ENCODE measurements at regions not wholly inside any gene's neighbourhood (a gene's known extent, or its start where the extent isn't known, plus 50 kb on each side); places are given as distances from the start of the nearest gene placed in this dataset.

DNA sequence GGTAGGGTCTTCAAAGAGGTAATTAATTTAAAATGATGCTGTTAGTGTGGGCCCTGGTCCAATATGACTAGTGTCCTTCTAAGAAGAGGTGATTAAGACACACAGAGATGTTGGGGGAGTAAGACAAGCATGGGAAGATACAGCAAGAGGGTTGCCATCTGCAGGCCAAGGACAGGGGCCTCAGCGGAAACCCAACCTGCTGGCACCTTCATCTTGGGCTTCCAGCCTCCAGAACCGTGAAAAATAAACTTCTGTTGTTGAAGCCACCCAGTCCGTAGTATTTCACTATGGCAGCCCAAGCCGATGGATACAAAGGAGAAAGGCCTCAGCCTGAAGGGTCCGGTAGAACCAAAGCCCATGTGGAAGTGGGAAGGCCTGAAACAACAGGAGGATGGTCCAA is 161.7 kb upstream of the UBE2E1 start:
- no peak for DNase-seq

DNA sequence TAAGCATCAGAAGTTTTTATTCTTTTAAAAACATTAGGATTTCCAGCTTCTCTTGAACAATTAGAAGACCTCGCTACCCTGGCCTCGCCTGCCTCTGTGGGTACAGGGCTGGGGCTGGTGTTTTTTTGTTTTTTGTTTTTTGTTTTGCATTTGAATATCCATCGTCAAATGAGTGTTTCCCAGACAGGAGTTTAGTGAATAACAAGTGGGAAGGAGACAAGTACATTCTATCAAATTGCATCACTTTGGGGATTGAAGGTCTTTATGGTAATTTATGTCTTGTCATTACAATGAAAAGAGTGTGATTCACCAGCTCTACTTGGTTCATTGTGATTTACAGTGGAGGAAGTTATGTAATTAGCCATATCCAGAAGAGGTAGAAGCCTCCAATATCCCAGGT is 161.1 kb upstream of the UBE2E1 start:
- no peak for DNase-seq

DNA sequence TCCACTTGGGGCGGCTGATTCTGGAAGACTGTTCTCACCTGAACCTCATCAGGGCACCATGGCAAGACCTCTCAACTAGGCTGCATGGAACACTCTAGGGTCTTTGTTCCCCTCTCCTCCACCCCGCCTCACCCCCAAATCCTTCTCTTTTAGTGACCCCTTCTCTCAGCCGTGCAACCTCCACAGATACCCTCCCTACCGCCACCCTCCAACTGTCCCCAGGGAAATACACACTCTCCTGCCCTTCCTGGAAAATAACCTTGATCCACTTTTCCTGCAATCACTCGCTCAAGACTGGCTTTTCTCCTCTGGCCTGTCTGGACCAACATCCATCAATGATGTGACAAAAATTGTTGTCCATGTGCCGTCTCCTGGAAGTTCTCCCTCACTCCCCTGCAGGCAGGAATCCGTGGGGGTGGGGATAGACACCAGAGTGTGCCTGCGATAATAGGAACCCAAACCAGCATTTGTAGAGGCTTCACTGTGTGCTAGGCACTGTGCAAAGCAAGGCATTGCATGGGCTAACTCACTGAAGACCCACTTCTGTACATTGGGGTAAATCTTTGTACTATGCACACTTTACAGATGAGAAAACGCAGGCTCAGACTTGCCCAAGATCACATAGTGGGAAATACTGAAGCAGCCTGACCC is 160.1 kb upstream of the UBE2E1 start:
- DNase-seq: no peak

DNA sequence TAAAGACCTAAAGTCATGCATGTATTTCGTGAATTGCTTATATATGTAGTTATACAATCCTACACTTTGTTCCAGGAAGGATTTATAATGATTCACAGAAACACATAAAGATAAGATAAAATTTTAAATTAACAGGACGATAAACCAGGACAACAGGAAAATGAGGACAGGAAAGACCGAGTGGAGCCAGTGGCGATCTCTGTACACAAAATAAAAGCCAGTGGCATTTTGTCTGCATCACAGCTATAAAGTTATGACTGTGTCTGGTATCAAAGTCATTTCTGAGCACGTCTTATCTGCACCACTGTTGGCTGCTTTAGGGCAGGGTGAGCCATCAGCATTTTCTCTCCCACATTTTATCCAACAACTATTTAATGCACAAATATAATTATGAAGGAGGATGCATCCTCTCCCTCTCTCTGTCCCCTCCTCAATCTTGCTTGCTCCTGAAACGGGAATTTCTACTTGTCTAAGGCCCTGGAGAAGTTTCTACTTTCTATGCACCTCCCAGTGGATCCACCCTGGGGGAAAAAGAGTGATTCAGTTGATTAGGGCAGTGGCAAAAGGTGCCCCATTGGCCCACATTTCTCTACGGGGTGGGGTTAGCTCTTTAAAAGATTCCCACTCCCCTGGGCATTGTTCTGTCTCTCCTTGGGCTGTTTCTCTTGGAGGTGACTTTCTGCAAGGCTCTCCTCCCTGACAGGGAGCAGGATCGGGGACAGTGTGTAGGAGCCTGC is 159.4 kb upstream of the UBE2E1 start:
- no peak for DNase-seq

DNA sequence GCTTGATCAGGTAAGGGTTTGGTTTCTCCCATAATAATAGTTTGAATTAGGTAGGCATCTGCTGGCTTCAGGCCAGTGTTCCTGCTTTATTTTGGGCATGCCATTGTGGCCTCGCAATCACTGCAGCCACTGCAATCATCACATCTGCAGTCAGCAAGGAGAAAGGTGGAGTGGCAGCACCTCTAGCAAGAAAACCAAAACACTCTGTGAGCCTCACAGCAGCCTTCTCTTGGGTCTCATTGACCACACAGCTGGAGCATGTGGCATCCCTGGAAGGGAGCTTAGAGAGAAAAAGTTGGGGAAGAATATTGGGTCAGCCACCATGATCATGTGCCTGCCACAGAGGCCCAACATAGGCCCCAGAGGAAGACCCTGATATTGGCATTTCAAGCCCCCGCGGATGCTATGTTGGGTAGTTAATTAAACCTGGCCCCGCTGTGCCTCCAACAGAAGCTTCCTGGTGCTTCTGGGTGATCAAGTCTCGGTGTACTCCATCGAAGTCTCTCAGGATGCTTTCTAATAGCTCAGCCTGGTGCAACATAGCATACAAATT is 158.0 kb upstream of the UBE2E1 start:
- DNase-seq: no peak

DNA sequence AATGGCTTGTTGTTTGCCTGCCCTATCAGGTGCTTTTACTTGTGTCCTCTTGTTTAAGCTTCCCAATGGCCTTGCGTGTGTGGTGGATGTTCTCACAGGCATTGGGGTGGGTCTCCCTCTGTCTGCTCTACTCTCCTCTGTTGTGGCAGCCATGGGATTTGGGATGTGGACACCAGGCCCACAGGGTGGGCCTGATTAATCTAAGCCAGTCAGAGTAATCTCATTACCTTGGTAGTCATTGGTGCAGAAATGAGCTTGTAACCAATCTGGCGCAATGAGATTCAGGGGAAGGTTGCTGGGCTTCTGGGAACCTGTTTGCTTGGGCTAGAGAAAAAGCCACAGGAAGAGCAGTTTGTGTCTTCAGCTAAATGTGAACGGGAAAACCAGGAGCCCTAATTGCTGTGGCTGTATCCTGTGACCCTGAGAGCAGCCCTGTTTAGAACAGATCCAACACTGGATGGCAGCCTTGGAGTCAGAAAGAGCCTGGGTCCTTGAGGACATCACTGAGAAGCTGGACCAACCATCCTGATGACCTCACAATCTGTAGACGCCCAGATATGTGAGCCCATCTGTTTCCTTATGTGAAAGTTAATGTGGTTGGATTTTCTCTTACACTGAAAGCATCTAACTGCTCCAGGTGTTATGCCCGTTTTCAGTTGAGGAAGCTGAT is 157.3 kb upstream of the UBE2E1 start:
- no peak for DNase-seq

DNA sequence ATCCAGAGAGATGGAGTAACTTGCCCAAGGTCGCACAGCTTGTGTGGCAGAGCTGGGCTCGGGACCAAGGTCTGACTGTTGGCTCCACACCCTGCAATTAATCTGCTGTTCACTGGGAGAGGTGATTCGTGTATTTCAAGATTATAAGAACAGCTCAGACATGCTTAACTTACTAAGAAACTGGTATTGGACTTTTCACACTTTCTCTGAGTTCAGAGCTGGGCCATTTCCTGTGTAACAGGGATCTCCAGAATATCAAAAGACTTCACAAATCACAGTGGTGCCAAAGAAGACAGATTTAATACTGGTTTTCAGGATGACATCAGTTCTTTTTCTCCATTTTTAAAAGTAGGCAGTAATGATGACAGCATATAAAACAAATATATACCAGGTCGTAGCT is 156.8 kb upstream of the UBE2E1 start:
- DNase-seq: no peak

DNA sequence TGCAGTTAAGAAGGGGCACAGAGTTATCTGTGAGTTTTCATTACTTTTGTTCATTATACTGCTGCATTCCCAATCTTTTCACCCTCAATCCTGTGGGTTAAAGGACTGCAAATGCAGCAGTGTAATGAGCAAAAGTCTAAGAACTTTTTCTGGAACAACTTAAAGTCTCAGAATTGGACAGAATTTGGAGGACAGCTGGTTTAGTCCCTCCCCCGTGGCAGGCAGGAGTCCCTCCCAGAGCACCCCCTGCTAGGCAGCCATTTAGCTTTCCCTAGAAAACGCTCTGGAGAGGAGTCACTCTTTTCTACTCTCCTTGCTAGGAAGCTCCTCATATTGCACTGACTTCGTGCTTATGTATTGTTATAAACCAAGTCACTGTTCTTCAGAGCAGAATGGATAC is 156.3 kb upstream of the UBE2E1 start:
- DNase-seq: no peak

DNA sequence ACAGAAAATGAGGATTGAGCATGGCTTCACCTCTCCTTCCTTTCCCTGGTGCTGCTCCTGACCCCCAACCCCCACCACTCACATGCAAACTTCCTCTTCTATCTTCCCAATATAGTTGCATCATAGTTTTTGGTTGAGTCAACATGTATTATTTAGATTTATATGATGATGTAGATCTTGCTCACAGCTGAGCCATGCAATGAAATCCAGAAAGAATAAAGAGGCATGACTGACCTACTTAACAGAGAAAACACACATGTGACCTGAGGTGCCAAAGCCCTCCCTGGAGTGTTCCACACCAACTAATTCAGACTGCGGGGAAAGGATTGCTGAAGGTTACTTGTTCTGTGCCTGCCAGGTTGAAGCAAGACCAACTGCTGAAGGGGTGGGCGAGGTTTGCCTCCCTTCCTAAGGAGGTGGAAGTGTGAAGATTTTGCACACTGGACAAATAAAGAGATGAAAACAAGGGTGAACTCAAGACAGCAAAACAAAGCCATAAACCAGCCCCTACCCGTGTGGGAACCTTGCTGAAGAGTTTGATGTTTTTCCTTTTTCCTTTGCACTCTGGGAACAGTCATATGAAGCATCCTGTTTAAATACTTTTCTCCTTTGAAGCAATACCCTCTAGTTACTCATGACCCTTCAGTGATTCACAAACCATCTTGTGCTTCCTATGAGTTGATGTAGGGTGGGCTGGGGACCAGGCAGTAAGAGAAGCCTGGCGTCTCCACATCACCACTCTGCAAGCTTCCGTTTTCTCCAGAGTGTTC is 155.2 kb upstream of the UBE2E1 start:
- no peak for DNase-seq

DNA sequence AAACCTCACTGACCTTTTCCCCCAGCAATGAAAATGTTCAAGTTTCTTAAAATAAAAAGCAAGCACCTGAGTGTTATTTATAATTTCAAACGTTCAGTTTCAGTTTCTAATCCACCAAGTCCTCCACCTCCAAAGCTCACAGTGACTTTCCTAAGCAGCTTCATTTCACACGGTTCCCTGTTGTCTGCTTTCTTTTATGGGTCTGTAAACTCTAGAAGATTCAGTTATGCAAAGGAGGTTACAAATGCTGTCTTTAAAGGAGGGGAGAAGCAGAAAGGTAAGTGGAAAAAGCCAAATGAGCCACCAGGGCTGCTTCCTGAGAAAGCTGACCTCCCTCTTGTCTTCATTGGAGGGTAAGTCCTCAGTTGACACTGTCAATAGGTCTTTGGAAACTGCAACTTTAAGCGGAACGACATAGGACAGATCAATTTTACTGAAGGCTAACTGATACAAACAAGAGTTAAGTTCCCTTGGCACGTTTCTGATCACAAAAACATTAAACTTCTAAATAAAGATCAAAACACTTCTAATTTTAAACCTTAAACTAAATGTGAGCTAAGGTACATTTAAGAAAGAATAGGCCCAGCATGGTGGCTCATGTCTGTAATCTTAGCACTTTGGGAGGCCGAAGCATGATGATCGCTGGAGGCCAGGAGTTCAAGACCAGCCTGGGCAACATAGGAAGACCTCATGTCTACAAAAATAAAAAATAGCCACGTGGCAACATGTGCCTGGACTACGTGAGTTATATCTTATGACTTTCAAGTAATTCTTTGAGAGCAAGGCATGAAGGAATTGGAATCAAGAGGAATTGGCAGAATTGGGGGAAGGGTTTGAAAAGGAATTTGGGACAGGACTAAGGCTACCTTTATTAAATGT is 151.9 kb upstream of the UBE2E1 start:
- DNase-seq: no peak

DNA sequence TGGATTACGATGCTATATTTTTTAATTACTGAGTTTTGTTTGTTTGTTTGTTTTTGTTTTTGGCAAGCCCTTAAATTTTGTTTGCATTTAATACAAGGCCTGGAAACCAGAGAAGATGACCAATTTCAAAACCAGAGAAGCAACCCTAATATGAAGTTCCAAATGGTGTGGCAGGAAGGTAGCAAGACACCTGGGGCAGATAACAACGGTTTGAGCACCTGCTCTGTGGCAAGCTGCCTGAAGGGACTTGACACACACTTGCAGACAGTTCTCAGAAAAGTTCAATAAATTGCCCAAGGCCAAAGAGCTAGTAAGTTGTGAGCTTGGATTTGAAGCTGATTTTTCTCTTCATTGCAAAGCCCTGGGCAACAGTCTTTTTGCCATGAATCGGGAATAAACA is 151.2 kb upstream of the UBE2E1 start:
- DNase-seq: no peak

DNA sequence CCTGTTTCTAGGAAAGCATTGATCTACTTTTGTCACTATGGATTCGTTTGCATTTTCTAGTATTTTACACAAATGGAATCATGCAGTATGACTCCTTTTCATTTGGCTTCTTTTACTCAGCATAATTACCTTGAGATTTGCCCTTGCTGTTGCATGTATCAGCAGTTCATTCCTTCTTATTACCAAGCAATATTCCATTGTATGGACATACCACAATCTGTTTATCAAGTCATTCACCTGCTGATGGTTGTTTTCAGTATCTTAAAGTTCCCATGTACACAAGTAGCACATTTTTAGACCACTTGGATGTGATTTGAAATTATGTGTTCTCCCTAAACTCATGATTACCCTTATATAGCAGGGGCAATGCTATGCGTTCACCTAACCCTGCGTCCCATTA is 150.0 kb upstream of the UBE2E1 start:
- DNase-seq: no peak

DNA sequence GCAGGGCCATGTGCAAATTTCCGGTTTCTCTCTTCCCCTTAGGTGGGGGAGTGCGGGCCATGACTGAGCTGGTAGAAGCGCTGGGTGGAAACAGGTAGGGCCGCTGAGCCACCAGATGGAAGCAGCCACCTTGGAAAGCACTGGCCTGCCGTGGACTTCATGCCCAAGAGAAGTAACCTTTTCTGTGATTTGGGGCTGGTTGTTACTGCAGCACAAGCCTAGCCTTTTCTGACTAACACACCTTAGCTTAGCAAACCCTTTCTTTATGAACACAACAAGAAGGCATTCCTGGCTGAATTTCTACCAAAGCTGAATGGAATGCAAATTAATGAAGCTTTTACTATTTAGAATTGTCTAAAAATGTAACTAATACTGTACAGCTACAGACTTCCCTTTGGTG is 149.6 kb upstream of the UBE2E1 start:
- DNase-seq: no peak

DNA sequence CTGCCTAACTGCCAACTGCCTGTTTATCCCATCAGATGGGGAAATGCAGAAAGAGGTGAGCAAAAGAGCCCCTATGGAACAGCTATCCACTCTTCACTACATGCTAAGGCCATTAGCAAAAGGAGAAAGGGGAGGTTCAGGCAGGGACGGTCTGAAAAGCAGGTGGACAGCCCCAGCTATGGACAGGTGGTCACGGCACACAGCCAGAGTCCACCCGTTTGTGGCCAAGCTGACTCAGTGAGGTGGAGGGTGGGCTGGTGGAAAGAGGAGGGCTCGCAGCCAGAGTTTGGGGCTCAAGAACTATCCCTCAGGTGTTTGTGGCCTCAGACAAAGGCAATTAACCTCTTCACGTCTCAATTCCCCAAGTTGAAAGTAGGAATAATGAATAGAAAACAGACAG is 148.9 kb upstream of the UBE2E1 start:
- no peak for DNase-seq

DNA sequence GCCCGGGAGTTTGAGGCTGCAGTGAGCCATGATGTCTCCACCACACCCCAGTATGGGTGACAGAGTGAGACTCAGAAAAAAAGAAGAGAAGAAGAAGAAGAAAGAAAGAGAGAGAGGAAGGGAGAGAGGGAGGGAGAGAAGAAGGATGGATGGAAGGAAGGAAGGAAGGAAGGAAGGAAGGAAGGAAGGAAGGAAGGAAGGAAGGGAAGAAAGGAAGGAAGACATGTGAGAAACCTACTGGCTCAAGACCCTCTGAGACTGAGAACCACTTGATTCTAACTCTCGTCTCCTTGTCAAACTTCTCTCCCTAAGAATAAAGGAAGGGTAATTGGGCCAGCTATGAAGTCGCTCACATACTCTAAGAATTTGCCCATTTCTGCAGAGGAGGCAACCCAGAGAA is 148.1 kb upstream of the UBE2E1 start:
- no peak for DNase-seq

DNA sequence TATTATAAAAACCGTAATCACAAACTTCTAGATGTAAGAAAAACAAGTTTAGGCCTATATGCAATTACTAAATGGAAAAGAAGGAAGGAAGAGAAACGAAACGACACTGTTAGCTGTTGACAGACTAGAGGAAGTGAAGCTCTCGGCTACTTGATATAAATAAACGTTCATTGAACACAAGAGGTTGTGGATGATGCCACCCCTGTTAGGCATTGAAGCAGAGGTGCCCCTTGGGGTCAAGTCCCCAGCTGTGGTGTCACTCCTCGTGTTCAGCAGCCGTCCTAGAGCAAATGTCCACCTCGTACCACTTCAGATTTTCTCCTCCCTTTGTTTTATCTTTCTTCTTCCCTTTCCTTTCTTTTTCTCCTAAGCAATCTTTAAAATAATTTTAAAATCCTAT is 146.5 kb upstream of the UBE2E1 start:
- no peak for DNase-seq

DNA sequence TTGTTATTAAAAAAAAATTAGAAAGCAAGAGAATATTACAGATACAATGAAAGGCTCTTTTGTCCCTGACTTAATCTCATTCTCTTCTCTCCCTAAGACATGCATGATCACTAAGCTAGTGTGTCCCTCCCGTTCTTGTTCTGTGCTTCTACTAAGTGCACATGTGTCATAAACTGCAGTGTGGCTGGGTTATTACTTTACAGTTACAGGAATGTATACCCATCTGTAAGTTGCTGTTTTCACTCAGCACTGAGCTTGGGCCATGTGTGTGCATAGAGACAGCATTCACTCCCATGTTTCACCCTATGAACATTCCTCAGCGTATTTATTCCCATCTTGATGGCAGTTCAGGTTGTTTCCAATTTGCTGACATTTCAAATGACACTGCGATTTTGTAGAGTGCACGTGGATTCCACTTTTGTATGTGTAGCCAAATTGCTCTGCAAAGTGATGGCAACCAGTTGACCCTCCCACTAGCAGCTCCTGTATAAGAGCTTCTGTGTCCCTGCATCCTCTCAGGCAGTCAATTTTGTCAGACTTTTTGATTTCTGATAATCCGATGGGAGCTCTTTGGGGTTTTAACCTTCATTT is 145.8 kb upstream of the UBE2E1 start:
- no peak for DNase-seq

DNA sequence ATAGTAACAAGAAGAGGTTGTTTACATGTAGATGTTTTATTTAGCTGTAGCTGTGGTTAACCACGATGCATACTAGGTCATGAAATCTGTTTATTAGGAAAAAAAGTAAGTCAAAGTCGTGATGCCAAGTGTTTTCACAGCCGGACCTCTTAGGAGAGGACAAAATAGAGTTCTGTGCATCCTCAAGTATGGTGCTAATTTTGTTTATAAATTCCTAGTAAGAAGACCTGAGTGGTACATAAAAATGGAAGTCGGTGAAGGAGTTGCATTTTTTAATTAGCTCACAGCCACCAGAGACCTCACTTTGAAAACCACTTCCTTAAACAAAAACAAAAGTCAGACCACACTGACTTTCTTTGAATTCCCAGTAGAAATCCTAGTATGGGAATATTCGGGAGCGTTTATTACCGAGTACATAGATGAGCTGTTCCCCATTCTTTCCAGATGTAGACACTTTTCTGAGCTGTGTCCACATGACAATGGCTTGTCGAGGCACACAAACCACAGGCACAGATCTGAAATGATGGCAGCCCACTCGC is 143.6 kb upstream of the UBE2E1 start:
- DNase-seq: no peak

DNA sequence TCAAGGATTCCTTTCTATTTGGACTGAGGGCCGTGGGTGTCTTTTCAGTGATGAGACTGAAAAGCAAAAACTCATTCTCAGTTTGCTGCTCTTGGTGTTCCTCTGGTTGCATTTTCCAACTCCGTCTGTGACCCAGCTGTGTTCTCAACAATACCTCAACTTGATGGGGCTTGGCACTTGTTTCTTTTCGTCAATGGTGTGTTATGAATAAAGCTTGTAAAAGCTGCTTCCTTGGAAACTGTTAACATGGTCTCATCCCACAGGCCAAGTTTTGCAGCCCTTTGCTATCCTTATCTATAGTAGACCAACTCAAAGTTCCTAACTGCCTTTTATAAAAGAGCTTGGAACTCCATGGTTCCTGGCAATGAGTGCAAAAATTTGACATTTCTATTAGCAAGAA is 142.5 kb upstream of the UBE2E1 start:
- no peak for DNase-seq

DNA sequence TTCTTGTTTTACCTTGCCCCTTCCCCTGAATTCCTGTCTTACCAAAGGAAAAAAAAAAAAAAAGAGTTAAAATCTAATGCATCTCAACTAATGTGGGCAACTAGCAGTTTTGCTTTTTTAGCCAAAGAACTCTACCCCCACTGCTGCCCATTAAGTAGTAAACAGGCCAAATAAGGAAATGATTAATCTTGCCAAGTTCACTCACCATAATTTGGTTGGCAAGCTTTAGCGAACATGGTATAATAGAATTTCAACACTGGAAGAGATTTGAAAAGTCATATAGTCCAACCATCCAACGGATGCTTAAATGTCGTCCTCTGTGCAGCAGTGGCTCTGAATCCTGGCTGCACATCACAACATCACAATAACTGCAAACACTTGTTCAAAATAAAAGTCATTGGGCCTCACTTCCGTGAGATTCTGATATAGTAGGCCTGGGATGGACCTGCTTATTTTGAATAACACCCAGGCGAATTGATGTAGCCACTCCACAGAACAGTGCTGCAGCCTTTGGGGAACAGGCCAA is 142.0 kb upstream of the UBE2E1 start:
- no peak for DNase-seq

DNA sequence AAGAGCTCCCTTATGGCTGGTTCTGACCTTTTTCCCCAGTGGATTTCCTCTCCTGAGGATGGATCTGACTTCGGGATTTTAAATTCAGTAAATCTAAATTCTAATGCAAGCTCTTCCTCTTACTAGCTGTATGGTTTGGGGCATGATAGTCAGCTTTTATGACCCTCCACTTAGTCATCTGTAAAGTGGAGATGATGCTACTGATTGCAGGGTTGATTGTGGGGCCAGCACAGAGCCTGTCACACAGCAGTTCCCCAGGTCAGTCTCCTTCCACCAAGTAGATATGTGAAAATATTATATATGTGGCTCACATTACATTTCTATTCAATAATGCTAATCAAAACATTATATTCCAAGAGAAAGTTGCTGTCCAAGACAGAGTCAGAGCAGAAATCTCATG is 141.3 kb upstream of the UBE2E1 start:
- no peak for DNase-seq

All from T-helper 1 cell (primary cell).